Uterus (tissue), 3 donors: ENCODE measurements at regions not wholly inside any gene's neighbourhood (a gene's known extent, or its start where the extent isn't known, plus 50 kb on each side); places are given as distances from the start of the nearest gene placed in this dataset.

ENCODE experiments used
- DNase-seq, 2 donors: peaks; one replicate each; pipeline ENCODE4 v3.0.0-alpha.2; 2019 to 2020
- H3K27ac ChIP-seq, 2 donors: fragments of 200-600 bp; sonication (generic); 1 replicate in 1 of 2; 2 replicates in 1 of 2; pipeline ENCODE4 v1.5.1; 2016 to 2018
- H3K27me3 ChIP-seq, 2 donors: fragments of 200-600 bp; sonication (generic); one replicate each; pipeline ENCODE4 v1.5.1; 2018 to 2019; ENCODE audit warnings: control low read depth in 1 of 2
- H3K36me3 ChIP-seq, 2 donors: fragments of 200-600 bp; sonication (generic); one replicate each; pipeline ENCODE4 v1.5.1; 2019; ENCODE audit warnings: control low read depth in 1 of 2
- H3K4me1 ChIP-seq, 2 donors: fragments of 200-600 bp; sonication (generic); one replicate each; pipeline ENCODE4 v1.5.1; 2018 to 2019; ENCODE audit warnings: control low read depth in 1 of 2
- H3K4me3 ChIP-seq, 2 donors: fragments of 200-600 bp; sonication (generic); 1 replicate in 1 of 2; 2 replicates in 1 of 2; pipeline ENCODE4 v1.5.1; 2018 to 2019; ENCODE audit warnings: mild to moderate bottlenecking in 1 of 2
- H3K9me3 ChIP-seq, 2 donors: fragments of 200-600 bp; sonication (generic); one replicate each; pipeline ENCODE4 v1.5.1; 2019; ENCODE audit warnings: control low read depth in 1 of 2
- CTCF ChIP-seq, 4 experiments: fragments of 200-600 bp in 2 of 4; fragments of 450-650 bp in 2 of 4; sonication (generic) in 2 of 4; IDR thresholded peaks; one replicate each; pipeline ENCODE4 v1.5.1; 2016 to 2019; ENCODE audit warnings: antibody characterized with exemption in 4 of 4, mild to moderate bottlenecking in 2 of 4, moderate library complexity in 1 of 4
- POLR2A ChIP-seq, 2 donors: fragments of 450-650 bp; IDR thresholded peaks; one replicate each; pipeline ENCODE4 v1.6.1; 2016; ENCODE audit warnings: antibody characterized with exemption in 2 of 2, mild to moderate bottlenecking in 1 of 2, moderate library complexity in 1 of 2
- intact Hi-C: fragments of 100-400 bp; cut with DNase I; formaldehyde crosslinking; loops from one replicate; pipeline ENCODE4 v1.15.1; 2023; ENCODE audit warnings: low total_unique reads
- donor health status: DM: yes; HTN: yes; CAD: no.

GRCh38 chr4:126455865-126456264 is 1141.1 kb downstream of the FAT4 start:
- Histone ChIP-seq H3K36me3 (no peaks in the 10 kb centered on the region), H3K27ac (no peak overlapping the region), H3K9me3 (no peaks in the 10 kb centered on the region), H3K4me3 (no peak overlapping the region), H3K27me3 (no peaks in the 10 kb centered on the region), H3K4me1 (no peaks in the 10 kb centered on the region)
- TF ChIP-seq CTCF (IDR thresholded peaks at IDR 0.05) (no peak), POLR2A (IDR thresholded peaks at IDR 0.05) (no peak)
- no peak for DNase-seq
- intact Hi-C loops, result no loop called here

DNA sequence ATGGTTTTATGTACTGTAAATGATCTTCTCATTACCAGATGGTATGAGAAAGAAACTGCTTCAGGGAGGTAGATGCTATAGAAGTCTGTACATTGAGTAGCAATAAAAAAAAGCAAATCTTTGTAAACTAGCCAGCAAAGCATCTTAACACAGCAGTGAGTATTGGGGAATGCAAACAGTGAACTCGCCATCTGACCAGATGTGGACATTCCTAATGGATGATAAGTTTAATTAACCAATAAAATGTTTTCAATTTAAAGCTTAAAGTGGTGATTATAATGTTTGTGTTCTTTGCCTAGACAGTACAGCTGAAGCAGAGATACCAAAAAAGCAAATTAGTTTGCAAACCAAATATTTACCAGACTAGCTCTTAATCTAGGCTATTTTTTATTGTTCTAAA is 1144.2 kb downstream of the FAT4 start:
- intact Hi-C loops, result no loop called here
- H3K4me1 ChIP-seq, result no peaks in the 10 kb centered on the region
- H3K4me3 ChIP-seq, result no peak overlapping the region
- no peaks in the 10 kb centered on the region for H3K9me3 ChIP-seq
- H3K36me3 ChIP-seq, result no peaks in the 10 kb centered on the region
- no peak for DNase-seq
- H3K27me3 ChIP-seq, result no peaks in the 10 kb centered on the region
- no peak overlapping the region for H3K27ac ChIP-seq
- TF ChIP-seq POLR2A (IDR thresholded peaks at IDR 0.05), result no peak
- TF ChIP-seq CTCF (IDR thresholded peaks at IDR 0.05), result no peak

- no peaks in the 10 kb centered on the region for H3K9me3 ChIP-seq
- no peaks in the 10 kb centered on the region for H3K4me1 ChIP-seq
- H3K36me3 ChIP-seq, result no peaks in the 10 kb centered on the region
- no peak for DNase-seq
- H3K4me3 ChIP-seq, result no peak overlapping the region
- H3K27ac ChIP-seq, result no peak overlapping the region
- intact Hi-C loops, result no loop called here
- no peaks in the 10 kb centered on the region for H3K27me3 ChIP-seq
- TF ChIP-seq POLR2A (IDR thresholded peaks at IDR 0.05), result no peak
- no peak for TF ChIP-seq CTCF (IDR thresholded peaks at IDR 0.05)
Observed at GRCh38 chr4:126465341-126465740, 1150.6 kb downstream of the FAT4 start.

GRCh38 chr4:126466848-126467247 is 1152.1 kb downstream of the FAT4 start:
- H3K9me3 ChIP-seq, result no peaks in the 10 kb centered on the region
- no peak overlapping the region for H3K27ac ChIP-seq
- no peaks in the 10 kb centered on the region for H3K27me3 ChIP-seq
- intact Hi-C loops, result no loop called here
- H3K4me1 ChIP-seq, result no peaks in the 10 kb centered on the region
- TF ChIP-seq POLR2A (IDR thresholded peaks at IDR 0.05), result no peak
- TF ChIP-seq CTCF (IDR thresholded peaks at IDR 0.05), result no peak
- no peak for DNase-seq
- H3K36me3 ChIP-seq, result no peaks in the 10 kb centered on the region
- no peak overlapping the region for H3K4me3 ChIP-seq

DNA sequence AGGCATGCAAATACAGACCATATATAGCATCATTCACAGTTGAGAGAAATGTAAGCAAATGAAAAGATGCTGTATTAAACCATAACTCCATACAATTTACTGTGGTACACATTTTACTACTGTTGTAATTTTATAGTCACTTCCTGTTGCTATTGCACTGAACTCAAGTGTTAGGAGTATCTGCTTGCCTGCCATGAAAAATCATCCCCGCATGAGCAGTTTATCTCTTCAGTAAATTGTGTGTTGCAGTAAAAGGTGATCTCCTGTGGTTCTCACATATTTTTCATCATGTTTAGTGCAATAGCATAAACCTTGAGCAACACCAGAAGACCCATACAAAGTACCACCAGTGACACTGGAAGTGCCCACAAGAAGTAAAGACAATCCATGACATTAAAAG is 1153.4 kb downstream of the FAT4 start:
- no peaks in the 10 kb centered on the region for H3K36me3 ChIP-seq
- H3K4me1 ChIP-seq, result no peaks in the 10 kb centered on the region
- H3K27me3 ChIP-seq, result no peaks in the 10 kb centered on the region
- no peak for DNase-seq
- no peak overlapping the region for H3K4me3 ChIP-seq
- intact Hi-C loops, result no loop called here
- no peak overlapping the region for H3K27ac ChIP-seq
- TF ChIP-seq CTCF (IDR thresholded peaks at IDR 0.05) (no peak), POLR2A (IDR thresholded peaks at IDR 0.05) (no peak)
- no peaks in the 10 kb centered on the region for H3K9me3 ChIP-seq
